ENCODE measurements at regions not wholly inside any gene's neighbourhood (a gene's known extent, or its start where the extent isn't known, plus 50 kb on each side); places are given as distances from the start of the nearest gene placed in this dataset.

- TF ChIP-seq CTCF (IDR thresholded peaks at IDR 0.05) (no peak), ZFX (IDR thresholded peaks at IDR 0.05; ENCODE audit: borderline replicate concordance) (no peak)
Observed at GRCh38 chr1:87785386-87785785, 456.7 kb downstream of the LMO4 start.
